Activated CD4-positive, alpha-beta T cell treated with anti-CD3 and anti-CD28 coated beads, Interleukin-2, amount 10 ng/mL, durations not matched to agents 7 days and 5 days (primary cell): ENCODE measurements at regions not wholly inside any gene's neighbourhood (a gene's known extent, or its start where the extent isn't known, plus 50 kb on each side); places are given as distances from the start of the nearest gene placed in this dataset.

Experiments used
- CTCF ChIA-PET: fragments of 350-600 bp; sonication (Branson Sonifier 250); formaldehyde crosslinking; loops from one replicate; lab custom pipeline; 2021; ENCODE audit warnings: antibody characterized with exemption; lab: Charles Lee
- POLR2A ChIA-PET: fragments of 350-600 bp; sonication (Branson Sonifier 250); formaldehyde crosslinking; loops from one replicate; lab custom pipeline; 2021; ENCODE audit warnings: antibody characterized with exemption; lab: Charles Lee
- DNase-seq: peaks from one replicate; pipeline ENCODE4 v3.0.0-alpha.2; 2020
- H3K27ac Mint-ChIP-seq: one replicate; pipeline ENCODE4 v1.8.0; 2021; ENCODE audit warnings: mild to moderate bottlenecking, moderate library complexity, mixed read lengths
- H3K27me3 Mint-ChIP-seq: one replicate; pipeline ENCODE4 v1.8.0; 2021; ENCODE audit warnings: mixed read lengths
- H3K36me3 Mint-ChIP-seq: one replicate; pipeline ENCODE4 v1.8.0; 2021; ENCODE audit warnings: low read depth, mixed read lengths
- H3K4me1 Mint-ChIP-seq: one replicate; pipeline ENCODE4 v1.8.0; 2021; ENCODE audit warnings: mixed read lengths
- H3K4me3 Mint-ChIP-seq: one replicate; pipeline ENCODE4 v1.8.0; 2021; ENCODE audit warnings: mild to moderate bottlenecking, moderate library complexity, mixed read lengths
- H3K9me3 Mint-ChIP-seq: one replicate; pipeline ENCODE4 v1.8.0; 2021; ENCODE audit warnings: mixed read lengths

DNA sequence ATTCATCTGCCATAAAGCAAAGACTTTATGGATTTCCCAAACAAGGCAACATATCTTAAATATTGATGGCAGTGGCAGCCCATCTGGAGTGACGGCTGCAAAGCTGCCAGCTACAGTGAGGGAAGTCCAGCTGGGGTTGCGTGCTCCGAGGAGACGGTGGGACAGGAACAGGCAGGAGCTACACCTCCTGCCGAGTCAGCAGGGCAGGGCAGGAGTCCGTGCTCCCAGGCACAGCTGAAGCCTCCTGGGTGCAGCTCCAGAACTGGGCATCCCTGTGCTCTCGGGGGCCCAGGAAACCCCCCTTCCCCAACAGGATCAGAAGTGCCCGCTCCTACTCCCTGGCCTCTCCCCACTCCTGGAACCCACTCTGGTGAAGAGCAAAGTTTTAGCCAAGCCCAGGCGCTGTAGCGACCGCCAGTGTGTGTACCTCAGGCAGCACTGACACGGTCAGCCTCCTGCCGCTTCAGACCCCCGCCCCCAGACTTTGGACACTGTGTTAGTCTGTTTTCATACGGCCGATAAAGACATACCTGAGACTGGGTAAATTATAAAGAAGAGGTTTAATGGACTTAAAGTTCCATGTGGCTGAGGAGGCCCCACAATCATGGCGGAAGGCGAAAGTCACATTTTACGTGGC lies 556.4 kb upstream of the CCDC54 start:
- DNase-seq, result no peak
- no peaks in the 10 kb centered on the region for H3K27me3 Mint-ChIP-seq
- H3K36me3 Mint-ChIP-seq, result no peaks in the 10 kb centered on the region
- H3K27ac Mint-ChIP-seq, result no peak overlapping the region
- ChIA-PET POLR2A (no interaction called here), CTCF (no interaction called here)
- H3K4me1 Mint-ChIP-seq, result peaks cover 2% of the 10 kb centered on the region
- H3K9me3 Mint-ChIP-seq, result no peaks in the 10 kb centered on the region
- H3K4me3 Mint-ChIP-seq, result no peak overlapping the region

DNA sequence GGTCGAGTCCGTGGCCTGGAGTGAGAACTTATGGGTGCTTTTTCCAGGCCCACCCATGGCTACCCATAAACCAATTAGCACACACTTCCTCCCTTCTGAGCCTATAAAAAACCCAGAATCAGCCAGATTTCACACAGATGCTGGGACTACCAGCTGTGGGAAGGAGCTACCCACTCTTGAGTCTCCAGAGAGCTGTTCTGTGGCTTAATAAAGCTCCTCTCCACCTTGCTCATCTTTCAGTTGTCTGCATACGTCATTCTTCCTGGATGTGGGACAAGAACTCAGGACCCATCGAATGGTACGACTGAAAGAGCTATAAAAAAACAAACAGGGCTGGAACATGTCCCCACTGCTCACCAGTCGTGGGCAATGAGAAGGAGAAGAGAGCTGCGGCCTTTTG lies 555.4 kb upstream of the CCDC54 start:
- POLR2A ChIA-PET, result no interaction called here
- Mint-ChIP-seq H3K27ac (no peak overlapping the region), H3K4me1 (peaks cover 2% of the 10 kb centered on the region), H3K9me3 (no peaks in the 10 kb centered on the region), H3K4me3 (no peak overlapping the region), H3K36me3 (no peaks in the 10 kb centered on the region), H3K27me3 (no peaks in the 10 kb centered on the region)
- DNase-seq, result no peak
- CTCF ChIA-PET, result no interaction called here

DNA sequence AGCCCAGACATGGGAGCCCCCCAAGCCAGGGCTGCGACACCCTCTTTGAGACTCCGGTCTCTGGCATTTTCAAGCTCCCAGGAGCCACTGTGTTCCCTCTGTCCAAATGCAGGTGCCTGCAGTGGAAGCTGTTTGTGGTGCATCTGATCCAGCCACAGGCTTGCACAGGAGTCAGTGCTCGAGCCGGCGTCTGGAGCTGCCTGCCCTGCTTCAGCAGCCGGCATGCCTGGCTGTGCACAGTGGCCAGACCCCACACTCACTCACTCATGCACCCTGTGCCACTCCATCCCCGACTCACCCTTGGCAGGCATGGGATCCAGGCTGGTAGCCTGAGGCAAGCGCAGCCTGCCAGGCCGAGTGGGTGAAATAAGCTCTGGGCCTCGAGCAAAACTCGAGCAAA lies 555.0 kb upstream of the CCDC54 start:
- no peaks in the 10 kb centered on the region for H3K9me3 Mint-ChIP-seq
- no peak overlapping the region for H3K4me3 Mint-ChIP-seq
- H3K27me3 Mint-ChIP-seq, result no peaks in the 10 kb centered on the region
- H3K27ac Mint-ChIP-seq, result no peak overlapping the region
- no peaks in the 10 kb centered on the region for H3K36me3 Mint-ChIP-seq
- H3K4me1 Mint-ChIP-seq, result peaks cover 5% of the 10 kb centered on the region
- no peak for DNase-seq
- ChIA-PET CTCF (no interaction called here), POLR2A (no interaction called here)

DNA sequence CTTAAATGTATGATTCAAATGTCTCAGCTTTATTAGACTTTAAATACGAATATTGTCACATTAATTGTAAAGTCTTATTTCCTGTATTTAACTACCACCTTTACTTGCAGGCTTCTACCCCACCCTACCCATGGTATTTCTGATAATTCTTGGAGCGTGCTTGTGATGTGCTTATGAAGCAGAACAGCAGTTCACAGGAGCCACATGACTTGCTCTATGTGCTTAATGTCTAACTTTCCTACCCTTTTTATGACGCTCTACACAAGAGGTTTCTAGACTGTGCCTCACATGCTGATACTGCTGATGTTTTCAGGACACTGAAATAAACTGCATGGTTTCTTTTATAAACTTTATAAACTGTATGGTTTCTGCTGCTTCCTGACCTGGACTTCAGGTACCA lies 553.5 kb upstream of the CCDC54 start:
- peaks cover 7% of the 10 kb centered on the region for H3K4me1 Mint-ChIP-seq
- H3K36me3 Mint-ChIP-seq, result no peaks in the 10 kb centered on the region
- POLR2A ChIA-PET, result no interaction called here
- H3K4me3 Mint-ChIP-seq, result no peak overlapping the region
- no peaks in the 10 kb centered on the region for H3K27me3 Mint-ChIP-seq
- CTCF ChIA-PET, result no interaction called here
- no peak overlapping the region for H3K27ac Mint-ChIP-seq
- no peak for DNase-seq
- no peaks in the 10 kb centered on the region for H3K9me3 Mint-ChIP-seq

DNA sequence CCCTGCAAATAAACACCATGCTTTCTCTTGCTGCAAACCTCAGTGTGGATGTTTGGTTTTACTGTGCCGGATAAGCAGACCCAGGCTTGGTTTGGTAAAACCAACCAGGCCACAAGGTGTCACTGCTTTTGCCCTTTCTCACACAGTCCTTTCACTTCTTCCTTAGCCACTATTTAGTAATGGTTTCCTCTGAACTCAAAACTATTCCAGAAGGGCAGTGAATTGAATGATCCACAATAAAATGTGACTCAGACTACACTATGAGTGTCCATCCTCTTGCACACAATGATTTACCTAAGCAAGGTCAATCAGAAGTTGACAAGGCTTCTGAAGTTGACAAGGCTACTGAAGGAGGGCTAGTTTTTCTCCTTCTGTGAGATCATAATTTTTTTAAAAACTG lies 552.4 kb upstream of the CCDC54 start:
- DNase-seq, result no peak

DNA sequence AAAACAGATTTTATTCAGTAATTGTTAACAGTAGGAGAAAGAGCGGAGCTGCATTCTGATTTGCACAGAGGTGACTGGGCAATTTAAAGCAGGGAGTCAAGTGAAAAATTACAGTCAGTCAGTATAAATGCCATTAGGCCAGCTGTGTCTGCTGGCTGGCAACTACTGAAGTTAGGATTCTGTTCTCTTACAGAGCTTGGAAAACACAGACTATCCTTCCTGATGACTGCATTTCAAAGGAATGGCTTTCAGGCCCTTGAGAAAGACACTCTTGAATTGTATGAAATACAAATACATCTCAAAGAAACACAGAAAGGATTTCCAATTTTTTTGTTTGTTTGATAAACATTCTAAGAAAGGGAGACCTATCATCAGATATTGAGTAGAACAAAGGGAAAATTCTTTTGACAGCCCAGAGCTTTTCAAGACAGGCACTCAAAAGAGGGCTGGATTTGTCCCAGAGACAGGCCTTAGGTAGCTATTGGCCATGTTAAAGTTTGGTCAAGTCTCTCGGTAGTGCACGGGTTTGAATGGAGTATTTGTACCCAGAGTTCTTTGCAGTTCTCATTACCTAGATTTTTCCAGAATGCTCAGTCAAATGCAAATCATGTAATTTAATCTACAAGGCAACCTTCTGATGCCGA lies 551.2 kb upstream of the CCDC54 start:
- H3K4me3 Mint-ChIP-seq, result no peak overlapping the region
- peaks cover 7% of the 10 kb centered on the region for H3K4me1 Mint-ChIP-seq
- no peak for DNase-seq
- H3K27me3 Mint-ChIP-seq, result peaks cover 3% of the 10 kb centered on the region
- H3K36me3 Mint-ChIP-seq, result no peaks in the 10 kb centered on the region
- CTCF ChIA-PET, result no interaction called here
- POLR2A ChIA-PET, result no interaction called here
- no peak overlapping the region for H3K27ac Mint-ChIP-seq
- peaks cover 3% of the 10 kb centered on the region for H3K9me3 Mint-ChIP-seq

More for the DNA sequence above, 552.4 kb upstream of the CCDC54 start:
- CTCF ChIA-PET, result interaction anchor here (0.6 kb wide), 1 partner anchor 131 kb away, joined by 7 read pairs; no protein-coding TSS in a partner anchor
- H3K4me3 Mint-ChIP-seq, result no peak overlapping the region
- POLR2A ChIA-PET, result no interaction called here
- H3K4me1 Mint-ChIP-seq, result peaks cover 7% of the 10 kb centered on the region
- peaks cover 3% of the 10 kb centered on the region for H3K27me3 Mint-ChIP-seq
- H3K27ac Mint-ChIP-seq, result no peak overlapping the region
- no peaks in the 10 kb centered on the region for H3K9me3 Mint-ChIP-seq
- H3K36me3 Mint-ChIP-seq, result no peaks in the 10 kb centered on the region

DNA sequence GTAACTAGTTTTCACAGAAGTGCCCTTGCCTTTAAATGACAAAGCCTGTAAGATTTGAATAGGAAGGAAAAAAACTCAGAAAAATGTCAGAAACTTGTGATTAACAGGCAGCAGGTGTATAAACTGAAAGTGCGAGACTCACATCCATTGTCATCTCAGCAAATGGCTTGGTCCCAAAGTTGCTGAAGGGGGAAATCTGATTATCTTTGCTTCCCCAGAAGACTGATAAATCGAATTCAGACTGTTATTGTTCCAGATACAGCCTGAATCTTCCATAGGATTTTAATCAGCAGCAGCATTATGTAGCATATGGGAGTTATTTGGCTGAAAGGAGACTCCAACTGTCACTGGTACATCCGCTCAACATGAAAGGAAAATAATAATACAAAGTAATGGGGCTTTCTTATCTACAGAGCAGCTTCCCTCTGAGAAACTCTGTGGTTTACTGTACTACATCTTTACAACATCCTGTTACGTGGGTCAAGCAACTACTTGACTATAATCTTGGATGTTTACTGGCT lies 550.4 kb upstream of the CCDC54 start:
- ChIA-PET POLR2A (no interaction called here), CTCF (no interaction called here)
- Mint-ChIP-seq H3K36me3 (no peaks in the 10 kb centered on the region), H3K4me1 (peaks cover 7% of the 10 kb centered on the region), H3K27ac (no peak overlapping the region), H3K27me3 (peaks cover 3% of the 10 kb centered on the region), H3K9me3 (peaks cover 6% of the 10 kb centered on the region), H3K4me3 (no peak overlapping the region)
- DNase-seq, result no peak

DNA sequence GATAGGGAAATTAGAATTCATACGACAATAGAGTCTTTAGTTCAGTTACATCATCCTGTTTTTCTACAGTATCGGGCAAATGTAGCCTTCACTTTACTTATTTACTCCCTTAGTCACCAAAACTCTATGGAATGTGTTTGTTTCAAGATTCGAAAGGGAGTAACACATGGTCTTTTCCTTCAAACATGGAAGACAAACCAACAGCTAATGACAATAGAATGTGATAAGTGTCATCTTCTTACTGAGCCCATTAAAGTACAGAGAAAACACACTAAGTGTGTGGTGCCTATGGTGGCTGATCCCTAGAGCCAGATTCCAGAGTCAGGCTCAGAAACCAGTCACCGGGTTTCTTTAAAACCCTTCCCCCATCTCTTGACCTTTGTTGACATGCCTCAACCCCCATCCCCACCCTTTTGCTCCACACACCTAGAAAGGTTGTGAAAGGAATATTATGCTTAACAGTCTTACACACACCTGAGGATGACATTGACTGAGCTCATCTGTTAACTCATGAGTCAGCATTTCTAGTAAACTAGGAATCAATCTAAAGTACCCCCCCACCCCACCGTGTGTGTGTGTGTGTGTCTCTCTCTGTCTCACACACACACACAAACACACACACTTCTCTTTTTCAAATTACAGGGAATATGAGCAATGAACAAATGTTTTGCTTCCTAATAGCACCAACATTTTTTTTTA lies 549.6 kb upstream of the CCDC54 start:
- Mint-ChIP-seq H3K27me3 (peaks cover 3% of the 10 kb centered on the region), H3K27ac (no peak overlapping the region), H3K4me1 (peaks cover 7% of the 10 kb centered on the region), H3K4me3 (no peak overlapping the region), H3K9me3 (peaks cover 12% of the 10 kb centered on the region), H3K36me3 (no peaks in the 10 kb centered on the region)
- no peak for DNase-seq
- ChIA-PET POLR2A (no interaction called here), CTCF (no interaction called here)

DNA sequence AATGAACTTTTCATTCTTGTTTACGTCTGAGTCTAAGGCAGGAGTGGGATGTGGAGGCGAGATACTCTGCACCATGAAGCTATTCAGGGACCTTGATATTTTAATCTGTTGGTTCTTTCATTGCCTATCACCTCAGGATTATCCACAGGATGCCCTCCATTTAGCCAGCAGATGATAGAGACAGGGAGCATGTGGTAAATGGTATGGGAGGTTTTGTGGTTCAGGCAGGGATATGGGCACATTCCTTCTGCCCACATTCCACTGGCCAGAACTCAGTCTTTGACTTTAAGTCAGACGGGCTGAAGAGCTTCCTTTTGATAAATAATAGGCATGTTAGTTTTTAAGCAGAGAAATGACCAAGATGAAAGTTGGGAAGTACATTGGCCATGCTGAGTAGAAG lies 548.0 kb upstream of the CCDC54 start:
- Mint-ChIP-seq H3K4me1 (peaks cover 7% of the 10 kb centered on the region), H3K36me3 (no peaks in the 10 kb centered on the region), H3K27ac (no peak overlapping the region), H3K4me3 (no peak overlapping the region), H3K9me3 (peaks cover 12% of the 10 kb centered on the region), H3K27me3 (peaks cover 3% of the 10 kb centered on the region)
- POLR2A ChIA-PET, result no interaction called here
- CTCF ChIA-PET, result no interaction called here
- DNase-seq, result no peak

DNA sequence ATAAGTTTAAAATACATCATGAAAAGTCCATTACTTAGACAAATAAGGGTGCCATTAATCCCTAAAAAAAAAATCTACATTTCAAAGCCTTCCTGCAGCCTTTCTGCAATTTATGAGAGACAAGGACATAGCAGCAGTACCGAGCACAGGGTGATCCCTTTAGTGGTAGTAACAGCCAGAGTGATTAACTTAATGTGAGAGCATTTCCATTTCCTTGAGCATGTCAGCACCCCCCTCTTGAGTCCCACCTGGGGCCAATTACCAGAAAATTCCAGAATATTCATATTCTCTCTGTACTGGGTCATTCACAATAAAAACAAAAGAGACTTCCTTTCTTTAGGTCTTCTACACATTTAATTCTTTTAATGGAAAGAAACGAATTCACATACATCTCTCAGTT lies 546.9 kb upstream of the CCDC54 start:
- no peaks in the 10 kb centered on the region for H3K36me3 Mint-ChIP-seq
- H3K27me3 Mint-ChIP-seq, result peaks cover 3% of the 10 kb centered on the region
- peaks cover 12% of the 10 kb centered on the region for H3K9me3 Mint-ChIP-seq
- H3K27ac Mint-ChIP-seq, result no peak overlapping the region
- DNase-seq, result no peak
- H3K4me3 Mint-ChIP-seq, result no peak overlapping the region
- H3K4me1 Mint-ChIP-seq, result peaks cover 7% of the 10 kb centered on the region
- POLR2A ChIA-PET, result no interaction called here
- CTCF ChIA-PET, result no interaction called here

DNA sequence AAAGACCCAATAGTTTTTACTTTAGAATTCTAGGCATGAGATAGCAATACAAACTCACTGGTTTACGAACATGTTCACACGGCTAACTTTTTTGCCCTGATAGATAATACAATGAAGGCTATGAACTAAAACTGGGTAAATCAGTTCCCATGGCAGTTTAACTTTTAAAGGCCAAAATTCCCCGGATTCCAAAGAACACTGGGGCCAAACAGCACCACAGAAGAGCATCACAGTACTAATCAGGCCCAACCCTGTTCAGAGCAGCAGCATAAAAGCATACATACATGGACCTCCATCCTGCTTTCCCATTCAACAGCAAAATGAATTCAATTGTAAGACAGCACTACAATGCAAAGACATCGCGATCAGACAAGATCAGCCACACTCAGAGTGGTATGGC lies 540.3 kb upstream of the CCDC54 start:
- CTCF ChIA-PET, result no interaction called here
- Mint-ChIP-seq H3K4me1 (no peaks in the 10 kb centered on the region), H3K27ac (no peak overlapping the region), H3K4me3 (no peak overlapping the region), H3K9me3 (peaks cover 5% of the 10 kb centered on the region), H3K36me3 (no peaks in the 10 kb centered on the region), H3K27me3 (peaks cover 2% of the 10 kb centered on the region)
- DNase-seq, result no peak
- POLR2A ChIA-PET, result no interaction called here

DNA sequence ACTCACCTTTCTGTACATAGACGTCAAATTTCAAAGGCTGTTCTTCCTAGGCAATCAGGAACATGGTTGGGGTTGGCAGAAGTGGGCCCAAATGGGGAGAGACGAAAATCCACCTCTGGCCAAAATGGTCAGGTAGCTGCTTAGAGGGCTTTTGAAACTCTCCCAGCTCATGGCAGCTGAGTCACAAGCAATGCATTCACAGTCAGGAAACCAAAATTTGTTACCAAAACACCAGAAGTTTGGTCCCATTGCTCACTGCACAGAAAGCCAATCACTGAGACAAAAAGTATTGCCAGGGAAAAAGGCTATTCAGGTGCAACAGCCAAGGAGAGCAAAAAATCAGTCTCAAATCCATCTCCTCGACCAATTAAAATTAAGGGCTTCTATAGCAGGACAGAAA lies 539.6 kb upstream of the CCDC54 start:
- Mint-ChIP-seq H3K9me3 (no peaks in the 10 kb centered on the region), H3K4me1 (no peaks in the 10 kb centered on the region)
- CTCF ChIA-PET, result no interaction called here

DNA sequence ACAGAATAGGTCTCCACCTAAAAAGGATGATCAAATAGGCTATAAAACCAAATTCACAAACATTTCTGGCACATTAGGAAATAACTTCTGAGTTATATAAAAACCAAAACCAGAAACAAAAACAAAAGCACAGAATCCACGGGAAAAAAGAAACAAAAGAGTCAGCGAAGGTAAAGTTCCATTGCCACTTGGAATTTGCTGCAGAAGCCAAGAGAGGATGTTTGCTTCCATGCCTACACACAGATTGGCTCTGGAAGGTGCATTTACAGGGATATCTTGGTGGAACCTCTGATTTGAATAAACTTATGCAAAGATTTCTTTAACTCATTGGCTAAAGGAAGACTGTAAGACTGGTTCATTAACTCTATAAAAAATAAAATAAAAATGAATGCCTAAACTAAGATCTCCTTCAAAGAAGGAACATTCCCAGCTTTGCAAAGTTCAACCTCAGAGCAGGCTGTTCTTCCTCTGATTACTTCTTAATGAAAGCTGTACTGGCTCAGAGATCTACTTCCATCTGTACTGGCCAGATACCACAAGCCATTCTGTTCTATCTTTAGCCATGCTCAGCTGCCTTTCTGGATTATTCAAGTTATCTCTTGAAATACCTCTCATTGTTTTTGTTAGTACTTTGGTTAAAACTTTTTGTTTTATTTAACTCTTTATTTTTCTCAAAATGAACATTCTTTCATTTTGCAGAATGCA lies 537.5 kb upstream of the CCDC54 start:
- Mint-ChIP-seq H3K9me3 (no peaks in the 10 kb centered on the region), H3K27me3 (peaks cover 2% of the 10 kb centered on the region), H3K36me3 (no peaks in the 10 kb centered on the region), H3K4me1 (no peaks in the 10 kb centered on the region), H3K27ac (no peak overlapping the region), H3K4me3 (no peak overlapping the region)
- POLR2A ChIA-PET, result no interaction called here
- DNase-seq, result no peak
- CTCF ChIA-PET, result no interaction called here

More for the DNA sequence above, 539.6 kb upstream of the CCDC54 start:
- Mint-ChIP-seq H3K27me3 (peaks cover 2% of the 10 kb centered on the region), H3K4me3 (no peak overlapping the region), H3K36me3 (no peaks in the 10 kb centered on the region), H3K27ac (no peak overlapping the region)
- POLR2A ChIA-PET, result no interaction called here
- DNase-seq, result no peak
